Mesodermal cell (in vitro differentiated cells): ENCODE measurements at regions not wholly inside any gene's neighbourhood (a gene's known extent, or its start where the extent isn't known, plus 50 kb on each side); places are given as distances from the start of the nearest gene placed in this dataset.
"Not testable (repeated sequence)": the region's sequence is repeated elsewhere in the genome, so short reads cannot be mapped to it uniquely, and the experiment has no call there.

Experiments used
- H3K27ac ChIP-seq: 2 replicates; pipeline ENCODE4 v1.7.0; 2013; ENCODE audit warnings: mild to moderate bottlenecking, low read depth, low read length, moderate library complexity; ENCODE audit not compliant: severe bottlenecking
- H3K36me3 ChIP-seq: 2 replicates; pipeline ENCODE4 v1.7.1; 2013; ENCODE audit warnings: mild to moderate bottlenecking, low read length, moderate library complexity; ENCODE audit not compliant: control insufficient read depth, insufficient read depth
- H3K4me1 ChIP-seq: one replicate; pipeline ENCODE4 v1.7.1; 2013; ENCODE audit warnings: mild to moderate bottlenecking, low read length; ENCODE audit not compliant: insufficient read depth, control insufficient read depth, poor library complexity, severe bottlenecking
- H3K4me3 ChIP-seq: 2 replicates; pipeline ENCODE4 v1.7.0; 2013; ENCODE audit warnings: low read length, control low read depth, mild to moderate bottlenecking; ENCODE audit not compliant: insufficient read depth, poor library complexity, severe bottlenecking; ENCODE audit errors: extremely low read depth
- H3K9me3 ChIP-seq: 2 replicates; pipeline ENCODE4 v1.7.1; 2013; ENCODE audit warnings: mild to moderate bottlenecking, low read length, moderate library complexity; ENCODE audit not compliant: control insufficient read depth
- WGBS, 2 experiments: methylation state at CpG; one replicate each; pipeline ENCODE4 v1.1.5; 2013; ENCODE audit warnings: missing lambda C conversion rate in 2 of 2; ENCODE audit not compliant: insufficient coverage in 2 of 2; 5-methylcytosine and 5-hydroxymethylcytosine counted together

GRCh38 chr5:56638768-56639238 is 176.5 kb upstream of the MAP3K1 start:
- no peaks in the 10 kb centered on the region for H3K36me3 ChIP-seq
- H3K4me3 ChIP-seq: no peak overlapping the region
- H3K4me1 ChIP-seq: peaks cover 17% of the 10 kb centered on the region
- no peak overlapping the region for H3K27ac ChIP-seq
- H3K9me3 ChIP-seq: no peaks in the 10 kb centered on the region
- 92 to 95% methylated on average over 5 of the region's 5 CpGs for WGBS, 2 experiments

- Histone ChIP-seq H3K9me3 (no peaks in the 10 kb centered on the region), H3K27ac (no peak overlapping the region), H3K4me1 (peaks cover 17% of the 10 kb centered on the region), H3K36me3 (no peaks in the 10 kb centered on the region), H3K4me3 (no peak overlapping the region)
- WGBS, 2 experiments: 86% methylated on average over 1 of the region's 2 CpGs; no CpG with 5 or more reads in 1 of the 2 experiments
These were observed 177.2 kb upstream of the MAP3K1 start for GRCh38 chr5:56638061-56638621.

GRCh38 chr5:56637321-56637920 is 177.9 kb upstream of the MAP3K1 start:
- no peaks in the 10 kb centered on the region for H3K36me3 ChIP-seq
- H3K9me3 ChIP-seq: no peaks in the 10 kb centered on the region
- peaks cover 17% of the 10 kb centered on the region for H3K4me1 ChIP-seq
- WGBS, 2 experiments: 30% methylated on average over 2 of the region's 3 CpGs; no CpG with 5 or more reads in 1 of the 2 experiments
- no peak overlapping the region for H3K4me3 ChIP-seq
- peak overlapping the region; percentile 12 for H3K27ac ChIP-seq

GRCh38 chr5:56633950-56634349 is 181.4 kb upstream of the MAP3K1 start:
- no peak overlapping the region for H3K4me3 ChIP-seq
- peaks cover 9% of the 10 kb centered on the region for H3K4me1 ChIP-seq
- H3K27ac ChIP-seq: no peak overlapping the region
- 83 to 100% methylated on average over 1 of the region's 1 CpG for WGBS, 2 experiments
- no peaks in the 10 kb centered on the region for H3K36me3 ChIP-seq
- H3K9me3 ChIP-seq: peaks cover under 1% of the 10 kb centered on the region

- H3K4me3 ChIP-seq: no peak overlapping the region
- peaks cover 5% of the 10 kb centered on the region for H3K9me3 ChIP-seq
- H3K27ac ChIP-seq: no peak overlapping the region
- H3K4me1 ChIP-seq: peaks cover 3% of the 10 kb centered on the region
- H3K36me3 ChIP-seq: no peaks in the 10 kb centered on the region
- WGBS, 2 experiments: no CpG with 5 or more reads among the region's 1 CpG
These were observed 182.4 kb upstream of the MAP3K1 start for GRCh38 chr5:56632939-56633338.

- Histone ChIP-seq H3K4me3 (no peak overlapping the region), H3K27ac (no peak overlapping the region), H3K9me3 (peaks cover 9% of the 10 kb centered on the region), H3K4me1 (no peaks in the 10 kb centered on the region), H3K36me3 (no peaks in the 10 kb centered on the region)
- 60% methylated on average over 1 of the region's 2 CpGs; no CpG with 5 or more reads in 1 of the 2 experiments for WGBS, 2 experiments
These were observed 183.2 kb upstream of the MAP3K1 start for GRCh38 chr5:56632199-56632598.

- Histone ChIP-seq H3K4me1 (no peaks in the 10 kb centered on the region), H3K27ac (no peak overlapping the region), H3K9me3 (peaks cover 9% of the 10 kb centered on the region), H3K4me3 (no peak overlapping the region), H3K36me3 (no peaks in the 10 kb centered on the region)
- WGBS, 2 experiments: 91 to 100% methylated on average over 1 of the region's 2 CpGs
These were observed 183.6 kb upstream of the MAP3K1 start for GRCh38 chr5:56631719-56632118.

GRCh38 chr5:56628616-56629015 is 186.7 kb upstream of the MAP3K1 start:
- not testable (repeated sequence) for H3K4me1 ChIP-seq, H3K4me3 ChIP-seq, H3K27ac ChIP-seq, H3K9me3 ChIP-seq, H3K36me3 ChIP-seq
- WGBS, 2 experiments: 92 to 97% methylated on average over 4 of the region's 4 CpGs

- Histone ChIP-seq H3K36me3 (no peaks in the 10 kb centered on the region), H3K4me1 (no peaks in the 10 kb centered on the region), H3K27ac (no peak overlapping the region), H3K4me3 (no peak overlapping the region), H3K9me3 (peaks cover 9% of the 10 kb centered on the region)
- WGBS, 2 experiments: no CpG with 5 or more reads among the region's 2 CpGs
These were observed 189.8 kb upstream of the MAP3K1 start for GRCh38 chr5:56625541-56625940.

GRCh38 chr5:56624751-56625150 is 190.6 kb upstream of the MAP3K1 start:
- Histone ChIP-seq H3K9me3 (peaks cover 9% of the 10 kb centered on the region), H3K27ac (no peak overlapping the region), H3K4me3 (no peak overlapping the region), H3K36me3 (no peaks in the 10 kb centered on the region), H3K4me1 (no peaks in the 10 kb centered on the region)
- WGBS, 2 experiments: 80% methylated on average over 1 of the region's 1 CpG; no CpG with 5 or more reads in 1 of the 2 experiments

GRCh38 chr5:56622141-56622540 is 193.2 kb upstream of the MAP3K1 start:
- no peaks in the 10 kb centered on the region for H3K4me1 ChIP-seq
- no peak overlapping the region for H3K4me3 ChIP-seq
- H3K9me3 ChIP-seq: peaks cover 4% of the 10 kb centered on the region
- no CpG with 5 or more reads among the region's 2 CpGs for WGBS, 2 experiments
- H3K27ac ChIP-seq: no peak overlapping the region
- H3K36me3 ChIP-seq: no peaks in the 10 kb centered on the region
